NCI-H2171 (cell line): ENCODE measurements at regions not wholly inside any gene's neighbourhood (a gene's known extent, or its start where the extent isn't known, plus 50 kb on each side); places are given as distances from the start of the nearest gene placed in this dataset.

Experiments
- DNase-seq: peaks from one replicate; lab custom pipeline; 2025; lab: John Stamatoyannopoulos, UW

- no peak for DNase-seq
Observed at GRCh38 chr5:92504346-92504745, 1076.7 kb downstream of the NR2F1-AS1 start.

GRCh38 chr5:92500752-92501151 lies 1080.3 kb downstream of the NR2F1-AS1 start:
- DNase-seq, result no peak

GRCh38 chr5:92496545-92496944 lies 1084.5 kb downstream of the NR2F1-AS1 start:
- DNase-seq, result no peak

GRCh38 chr5:92494508-92494907 lies 1086.5 kb downstream of the NR2F1-AS1 start:
- no peak for DNase-seq

GRCh38 chr5:92492908-92493307 lies 1088.1 kb downstream of the NR2F1-AS1 start:
- no peak for DNase-seq

- DNase-seq, result no peak
Observed at GRCh38 chr5:92484484-92484883, 1096.5 kb downstream of the NR2F1-AS1 start.

GRCh38 chr5:92472981-92473566 lies 1090.0 kb upstream of the ARRDC3 start:
- no peak for DNase-seq

- no peak for DNase-seq
Observed at GRCh38 chr5:92471861-92472260, 1088.7 kb upstream of the ARRDC3 start.

- no peak for DNase-seq
Observed at GRCh38 chr5:92470770-92471169, 1087.7 kb upstream of the ARRDC3 start.

- DNase-seq, result no peak
Observed at GRCh38 chr5:92468295-92468694, 1085.2 kb upstream of the ARRDC3 start.

GRCh38 chr5:92467695-92468094 lies 1084.6 kb upstream of the ARRDC3 start:
- no peak for DNase-seq

- DNase-seq, result no peak
Observed at GRCh38 chr5:92460505-92460904, 1077.4 kb upstream of the ARRDC3 start.

- no peak for DNase-seq
Observed at GRCh38 chr5:92459654-92460053, 1076.5 kb upstream of the ARRDC3 start.

- DNase-seq, result no peak
Observed at GRCh38 chr5:92455011-92455410, 1071.9 kb upstream of the ARRDC3 start.

GRCh38 chr5:92444888-92445287 lies 1061.8 kb upstream of the ARRDC3 start:
- DNase-seq, result no peak

- no peak for DNase-seq
Observed at GRCh38 chr5:92435781-92436180, 1052.7 kb upstream of the ARRDC3 start.

- DNase-seq, result no peak
Observed at GRCh38 chr5:92429646-92430045, 1046.5 kb upstream of the ARRDC3 start.

- no peak for DNase-seq
Observed at GRCh38 chr5:92428415-92428814, 1045.3 kb upstream of the ARRDC3 start.

GRCh38 chr5:92424785-92425426 lies 1041.8 kb upstream of the ARRDC3 start:
- no peak for DNase-seq

GRCh38 chr5:92421942-92422341 lies 1038.8 kb upstream of the ARRDC3 start:
- DNase-seq, result no peak

- DNase-seq, result no peak
Observed at GRCh38 chr5:92421196-92421595, 1038.1 kb upstream of the ARRDC3 start.

- DNase-seq, result no peak
Observed at GRCh38 chr5:92419261-92419660, 1036.1 kb upstream of the ARRDC3 start.

- DNase-seq, result no peak
Observed at GRCh38 chr5:92418341-92418740, 1035.2 kb upstream of the ARRDC3 start.

- no peak for DNase-seq
Observed at GRCh38 chr5:92409134-92409533, 1026.0 kb upstream of the ARRDC3 start.
